Esophagus (tissue), 2 donors: ENCODE measurements at regions not wholly inside any gene's neighbourhood (a gene's known extent, or its start where the extent isn't known, plus 50 kb on each side); places are given as distances from the start of the nearest gene placed in this dataset.

ENCODE experiments used
- H3K27ac ChIP-seq, 2 donors: one replicate each; pipeline ENCODE4 v1.5.1; 2013; ENCODE audit warnings: low read depth in 2 of 2, mild to moderate bottlenecking in 2 of 2, inconsistent platforms in 1 of 2, low read length in 1 of 2, moderate library complexity in 1 of 2
- H3K27me3 ChIP-seq, 2 donors: one replicate each; pipeline ENCODE4 v1.6.1; 2013; ENCODE audit warnings: low read length in 2 of 2, control low read depth in 1 of 2, mild to moderate bottlenecking in 1 of 2; ENCODE audit not compliant: insufficient read depth in 2 of 2, control insufficient read depth in 1 of 2
- H3K36me3 ChIP-seq, 2 donors: one replicate each; pipeline ENCODE4 v1.6.1; 2013; ENCODE audit warnings: low read length in 1 of 2; ENCODE audit not compliant: control insufficient read depth in 2 of 2, insufficient read depth in 2 of 2
- H3K4me1 ChIP-seq, 2 donors: one replicate each; pipeline ENCODE4 v1.6.1; 2013; ENCODE audit warnings: low read length in 1 of 2; ENCODE audit not compliant: control insufficient read depth in 2 of 2, insufficient read depth in 2 of 2
- H3K4me3 ChIP-seq, 2 donors: one replicate each; pipeline ENCODE4 v1.5.1; 2013; ENCODE audit warnings: low read length in 2 of 2, mild to moderate bottlenecking in 2 of 2, low read depth in 1 of 2, moderate library complexity in 1 of 2
- H3K9me3 ChIP-seq, 2 donors: one replicate each; pipeline ENCODE4 v1.6.1; 2013; ENCODE audit warnings: mild to moderate bottlenecking in 2 of 2, low read depth in 1 of 2, low read length in 1 of 2, moderate library complexity in 1 of 2; ENCODE audit not compliant: control insufficient read depth in 2 of 2, insufficient read depth in 1 of 2
- WGBS, 2 donors: extraction: QIAGEN DNeasy Blood & Tissue Kit; methylation state at CpG; one replicate each; pipeline ENCODE4 v1.1.7; 2013; 5-methylcytosine and 5-hydroxymethylcytosine counted together
- donor health status: healthy with polysubstance abuse.
- donor health status: Bipolar disorder and iron deficiency.

- 89 to 90% methylated on average over 15 of the region's 15 CpGs for WGBS, 2 donors
- no peaks in the 10 kb centered on the region for H3K4me1 ChIP-seq
Measured at GRCh38 chr10:131784363-131785120, 116.3 kb upstream of the PPP2R2D start.

GRCh38 chr10:131785121-131785460 lies 115.7 kb upstream of the PPP2R2D start:
- no peaks in the 10 kb centered on the region for H3K27me3 ChIP-seq
- no peak overlapping the region for H3K4me3 ChIP-seq
- no peak overlapping the region for H3K27ac ChIP-seq
- 88% methylated on average over 11 of the region's 11 CpGs for WGBS, 2 donors
- peaks cover 0 to 3% of the 10 kb centered on the region in 2 donors for H3K9me3 ChIP-seq
- no peaks in the 10 kb centered on the region for H3K36me3 ChIP-seq
- H3K4me1 ChIP-seq = no peaks in the 10 kb centered on the region

More at GRCh38 chr10:131784363-131785120, 116.3 kb upstream of the PPP2R2D start:
- Histone ChIP-seq H3K36me3 (no peaks in the 10 kb centered on the region), H3K27me3 (no peaks in the 10 kb centered on the region), H3K9me3 (peaks cover 0 to 4% of the 10 kb centered on the region in 2 donors), H3K4me3 (no peak overlapping the region), H3K27ac (no peak overlapping the region)

GRCh38 chr10:131786756-131787605 lies 113.8 kb upstream of the PPP2R2D start:
- 45 to 48% methylated on average over 13 of the region's 13 CpGs for WGBS, 2 donors

GRCh38 chr10:131787961-131788360 lies 112.8 kb upstream of the PPP2R2D start:
- Histone ChIP-seq H3K36me3 (no peaks in the 10 kb centered on the region), H3K4me1 (no peaks in the 10 kb centered on the region), H3K4me3 (no peak overlapping the region), H3K27me3 (no peaks in the 10 kb centered on the region), H3K27ac (no peak overlapping the region), H3K9me3 (peaks cover 0 to 5% of the 10 kb centered on the region in 2 donors)
- WGBS, 2 donors = 75 to 83% methylated on average over 4 of the region's 4 CpGs

More at GRCh38 chr10:131786756-131787605, 113.8 kb upstream of the PPP2R2D start:
- Histone ChIP-seq H3K4me3 (no peak overlapping the region), H3K36me3 (no peaks in the 10 kb centered on the region), H3K27me3 (no peaks in the 10 kb centered on the region), H3K4me1 (no peaks in the 10 kb centered on the region), H3K27ac (no peak overlapping the region), H3K9me3 (peaks cover 0 to 5% of the 10 kb centered on the region in 2 donors)

GRCh38 chr10:131788386-131788785 lies 112.4 kb upstream of the PPP2R2D start:
- no peak overlapping the region for H3K27ac ChIP-seq
- no peaks in the 10 kb centered on the region for H3K27me3 ChIP-seq
- 45 to 46% methylated on average over 6 of the region's 6 CpGs for WGBS, 2 donors
- H3K4me3 ChIP-seq = no peak overlapping the region
- H3K36me3 ChIP-seq = no peaks in the 10 kb centered on the region
- no peaks in the 10 kb centered on the region for H3K4me1 ChIP-seq
- peaks cover 0 to 5% of the 10 kb centered on the region in 2 donors for H3K9me3 ChIP-seq

- 80 to 85% methylated on average over 7 of the region's 7 CpGs for WGBS, 2 donors
- H3K4me3 ChIP-seq = no peak overlapping the region
Measured at GRCh38 chr10:131789516-131789915, 111.3 kb upstream of the PPP2R2D start.

GRCh38 chr10:131790021-131790420 lies 110.8 kb upstream of the PPP2R2D start:
- H3K27me3 ChIP-seq = no peaks in the 10 kb centered on the region
- no peak overlapping the region for H3K4me3 ChIP-seq
- H3K9me3 ChIP-seq = peaks cover 0 to 5% of the 10 kb centered on the region in 2 donors
- no peak overlapping the region for H3K27ac ChIP-seq
- H3K4me1 ChIP-seq = no peaks in the 10 kb centered on the region
- WGBS, 2 donors = 83 to 84% methylated on average over 4 of the region's 4 CpGs
- H3K36me3 ChIP-seq = no peaks in the 10 kb centered on the region

More at GRCh38 chr10:131789516-131789915, 111.3 kb upstream of the PPP2R2D start:
- Histone ChIP-seq H3K9me3 (peaks cover 0 to 5% of the 10 kb centered on the region in 2 donors), H3K27me3 (no peaks in the 10 kb centered on the region), H3K36me3 (no peaks in the 10 kb centered on the region), H3K27ac (no peak overlapping the region), H3K4me1 (no peaks in the 10 kb centered on the region)

- no peaks in the 10 kb centered on the region for H3K4me1 ChIP-seq
- no peak overlapping the region for H3K27ac ChIP-seq
- H3K4me3 ChIP-seq = no peak overlapping the region
- H3K9me3 ChIP-seq = peaks cover 0 to 5% of the 10 kb centered on the region in 2 donors
- 76 to 85% methylated on average over 12 of the region's 12 CpGs for WGBS, 2 donors
- no peaks in the 10 kb centered on the region for H3K27me3 ChIP-seq
- H3K36me3 ChIP-seq = no peaks in the 10 kb centered on the region
Measured at GRCh38 chr10:131792011-131792651, 108.7 kb upstream of the PPP2R2D start.

GRCh38 chr10:131792809-131793208 lies 108.0 kb upstream of the PPP2R2D start:
- no peaks in the 10 kb centered on the region for H3K27me3 ChIP-seq
- H3K36me3 ChIP-seq = no peaks in the 10 kb centered on the region
- peaks cover 2 to 7% of the 10 kb centered on the region in 2 donors for H3K9me3 ChIP-seq
- no peak overlapping the region for H3K4me3 ChIP-seq
- WGBS, 2 donors = 79 to 85% methylated on average over 7 of the region's 7 CpGs
- H3K4me1 ChIP-seq = no peaks in the 10 kb centered on the region
- no peak overlapping the region for H3K27ac ChIP-seq
